ENCODE measurements at regions not wholly inside any gene's neighbourhood (a gene's known extent, or its start where the extent isn't known, plus 50 kb on each side); places are given as distances from the start of the nearest gene placed in this dataset.

- POLR2A ChIA-PET (ENCODE audit: unreplicated experiment) = no interaction called here
- Histone ChIP-seq H3K56ac (ENCODE audit: extremely low read depth, insufficient read depth, low read length) (no peak overlapping the region), H2BK120ac (ENCODE audit: low read depth, low read length) (no peak overlapping the region), H3K9me1 (ENCODE audit: insufficient read depth, low read length) (no peaks in the 10 kb centered on the region), H3K18ac (ENCODE audit: low read depth, low read length) (no peak overlapping the region), H3K4me1 (ENCODE audit: control insufficient read depth, insufficient read depth, low read length) (no peaks in the 10 kb centered on the region), H3K14ac (replicated peaks; ENCODE audit: low read depth, low read length) (no peak overlapping the region), H3K4me2 (ENCODE audit: low read depth, low read length) (no peak overlapping the region), H4K91ac (ENCODE audit: insufficient read depth, low read depth, low read length) (no peak overlapping the region), H3K36me3 (ENCODE audit: control insufficient read depth, insufficient read depth, low read length) (no peaks in the 10 kb centered on the region), H3K4me3 (ENCODE audit: insufficient read depth, low read depth, low read length) (no peak overlapping the region), H2AK9ac (replicated peaks; ENCODE audit: low read depth, low read length, poor library complexity) (no peak overlapping the region), H2BK20ac (ENCODE audit: low read depth, low read length) (no peak overlapping the region), H3K23ac (ENCODE audit: low read depth, low read length) (no peak overlapping the region), H2AK5ac (ENCODE audit: low read depth, low read length) (no peak overlapping the region), H2AFZ (replicated peaks; ENCODE audit: low read length, poor library complexity) (no peak overlapping the region), H3K4ac (ENCODE audit: low read depth, low read length) (no peak overlapping the region), H4K5ac (ENCODE audit: low read depth, low read length) (no peak overlapping the region), H2BK15ac (ENCODE audit: low read depth, low read length) (no peak overlapping the region), H2BK5ac (ENCODE audit: low read depth, low read length, poor library complexity, severe bottlenecking) (no peak overlapping the region), H3K9me3 (ENCODE audit: control insufficient read depth, insufficient read depth, low read length) (no peaks in the 10 kb centered on the region), H3K27me3 (ENCODE audit: control insufficient read depth, insufficient read depth, low read length) (no peaks in the 10 kb centered on the region), H3K79me1 (ENCODE audit: low read depth in 1 of 2, low read length in 2 of 2) (no peaks in the 10 kb centered on the region), H3K27ac (ENCODE audit: insufficient read depth, low read length) (no peak overlapping the region), H3K9ac (ENCODE audit: low read depth, low read length) (no peak overlapping the region), H4K8ac (ENCODE audit: low read depth in 2 of 2, low read length in 2 of 2) (no peak overlapping the region), H4K20me1 (ENCODE audit: insufficient read depth, low read length) (no peaks in the 10 kb centered on the region)
- in situ Hi-C loops (cut with MboI; ENCODE audit: low sequenced_read_pairs) (no loop called here), dilution Hi-C loops (cut with HindIII; ENCODE audit: low sequenced_read_pairs, unreplicated experiment) (no loop called here), intact Hi-C loops (cut with micrococcal nuclease) (no loop called here)
- no TSS peak for BruUV-seq (replicated peaks)
- WGBS, 2 experiments (ENCODE audit: extremely low coverage in 2 of 2, insufficient read length in 1 of 2) = no CpG with 5 or more reads among the region's 3 CpGs
- ATAC-seq (ENCODE audit: low read depth) = no peak
- CTCF ChIA-PET = no interaction called here
- TF ChIP-seq NFE2L2 (IDR thresholded peaks at IDR 0.05; ENCODE audit: low read depth, low read length) = no peak
- no peak for DNase-seq
Observed at GRCh38 chr1:177650947-177651346, 318.9 kb downstream of the SEC16B start.
